Spleen (tissue), 7 donors: ENCODE measurements at regions not wholly inside any gene's neighbourhood (a gene's known extent, or its start where the extent isn't known, plus 50 kb on each side); places are given as distances from the start of the nearest gene placed in this dataset.

ENCODE experiments used
- POLR2AphosphoS5 ChIP-seq, 3 donors: sonication (generic); formaldehyde crosslinking; IDR thresholded peaks; one replicate each; pipeline ENCODE4 v1.5.1; 2017; ENCODE audit warnings: antibody characterized with exemption in 3 of 3
- TF ChIP-seq, protein P1 (sequence below), 11 experiments: fragments of 200-600 bp in 7 of 11; fragments of 450-650 bp in 4 of 11; sonication (generic) in 4 of 11; IDR thresholded peaks in 8 of 11; conservative IDR thresholded peaks in 3 of 11; 1 replicate in 7 of 11; 2 replicates in 4 of 11; pipeline versions ENCODE4 v1.4.0 to v1.8.0; 2016 to 2021; ENCODE audit warnings: antibody characterized with exemption in 11 of 11, inconsistent platforms in 4 of 11, mild to moderate bottlenecking in 1 of 11
- donor health status: DM: no; HTN: no; CAD: no; lungs with moderate emphysema.
- donor health status: DM: no; HTN: no; CAD: no.
- donor health status: DM: no; HTN: no; CAD: no.

DNA sequence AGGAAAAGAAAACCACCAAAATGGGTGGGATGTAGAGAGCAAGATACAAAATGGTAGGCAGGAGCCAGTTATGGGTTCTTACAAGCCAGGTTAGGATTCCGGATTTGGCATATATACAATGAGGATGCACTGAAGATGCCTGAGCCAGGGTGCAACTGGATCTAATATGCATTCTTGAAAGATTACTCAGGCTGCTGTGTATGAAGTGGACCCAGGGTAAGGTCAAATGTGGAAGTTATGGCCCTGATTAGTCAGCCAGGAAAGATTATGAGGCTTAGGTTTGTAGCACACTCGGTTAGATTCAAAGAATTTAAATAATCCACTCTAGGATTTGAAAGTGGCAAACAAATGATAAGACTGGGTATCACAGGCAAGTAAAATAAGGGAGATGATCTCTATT is 1750.7 kb upstream of the FLRT2 start:
- TF ChIP-seq, protein P1, sequence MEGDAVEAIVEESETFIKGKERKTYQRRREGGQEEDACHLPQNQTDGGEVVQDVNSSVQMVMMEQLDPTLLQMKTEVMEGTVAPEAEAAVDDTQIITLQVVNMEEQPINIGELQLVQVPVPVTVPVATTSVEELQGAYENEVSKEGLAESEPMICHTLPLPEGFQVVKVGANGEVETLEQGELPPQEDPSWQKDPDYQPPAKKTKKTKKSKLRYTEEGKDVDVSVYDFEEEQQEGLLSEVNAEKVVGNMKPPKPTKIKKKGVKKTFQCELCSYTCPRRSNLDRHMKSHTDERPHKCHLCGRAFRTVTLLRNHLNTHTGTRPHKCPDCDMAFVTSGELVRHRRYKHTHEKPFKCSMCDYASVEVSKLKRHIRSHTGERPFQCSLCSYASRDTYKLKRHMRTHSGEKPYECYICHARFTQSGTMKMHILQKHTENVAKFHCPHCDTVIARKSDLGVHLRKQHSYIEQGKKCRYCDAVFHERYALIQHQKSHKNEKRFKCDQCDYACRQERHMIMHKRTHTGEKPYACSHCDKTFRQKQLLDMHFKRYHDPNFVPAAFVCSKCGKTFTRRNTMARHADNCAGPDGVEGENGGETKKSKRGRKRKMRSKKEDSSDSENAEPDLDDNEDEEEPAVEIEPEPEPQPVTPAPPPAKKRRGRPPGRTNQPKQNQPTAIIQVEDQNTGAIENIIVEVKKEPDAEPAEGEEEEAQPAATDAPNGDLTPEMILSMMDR (IDR thresholded peaks at IDR 0.05 in 8 of 11, conservative IDR thresholded peaks at IDR 0.05 in 3 of 11) = no peak
- TF ChIP-seq POLR2AphosphoS5 (IDR thresholded peaks at IDR 0.05) = no peak
